Common myeloid progenitor, CD34-positive (primary cell): ENCODE measurements at regions not wholly inside any gene's neighbourhood (a gene's known extent, or its start where the extent isn't known, plus 50 kb on each side); places are given as distances from the start of the nearest gene placed in this dataset.
"Not testable (repeated sequence)": the region's sequence is repeated elsewhere in the genome, so short reads cannot be mapped to it uniquely, and the experiment has no call there.

Source experiments
- CTCF ChIA-PET: fragments of 350-600 bp; sonication (Branson Sonifier 250); formaldehyde crosslinking; loops from one replicate; lab custom pipeline; 2021; ENCODE audit warnings: antibody characterized with exemption; lab: Charles Lee
- POLR2A ChIA-PET: fragments of 350-600 bp; sonication (Branson Sonifier 250); formaldehyde crosslinking; loops from one replicate; lab custom pipeline; 2021; ENCODE audit warnings: antibody characterized with exemption; lab: Charles Lee
- DNase-seq, 3 donors: peaks; one replicate each; pipeline versions ENCODE4 v3.0.0 to v3.0.0-alpha.2; 2013
- H3K27ac ChIP-seq, 2 experiments: 1 replicate in 1 of 2; 2 replicates in 1 of 2; pipeline ENCODE4 v1.7.0; 2013; ENCODE audit warnings: inconsistent platforms in 2 of 2, low read length in 2 of 2, mild to moderate bottlenecking in 2 of 2, low read depth in 1 of 2, moderate library complexity in 1 of 2; ENCODE audit not compliant: severe bottlenecking in 2 of 2, insufficient read depth in 1 of 2, poor library complexity in 1 of 2
- H3K27me3 ChIP-seq, 5 experiments: replicated peaks in 2 of 5; 1 replicate in 3 of 5; 2 replicates in 2 of 5; pipeline versions ENCODE4 v1.6.1 to v1.7.0; 2013; ENCODE audit warnings: low read length in 4 of 5, mild to moderate bottlenecking in 2 of 5, moderate library complexity in 2 of 5, inconsistent platforms in 1 of 5; ENCODE audit not compliant: insufficient read depth in 5 of 5, control insufficient read depth in 4 of 5
- H3K36me3 ChIP-seq, 4 experiments: 1 replicate in 2 of 4; 2 replicates in 2 of 4; pipeline versions ENCODE4 v1.6.1 to v1.7.0; 2013; ENCODE audit warnings: low read length in 3 of 4, control low read depth in 1 of 4, mild to moderate bottlenecking in 1 of 4; ENCODE audit not compliant: control insufficient read depth in 4 of 4, insufficient read depth in 4 of 4
- H3K4me1 ChIP-seq, 4 experiments: 1 replicate in 3 of 4; 2 replicates in 1 of 4; pipeline versions ENCODE4 v1.6.1 to v1.7.1; 2013; ENCODE audit warnings: low read length in 3 of 4, mild to moderate bottlenecking in 3 of 4, control low read depth in 1 of 4, inconsistent platforms in 1 of 4, moderate library complexity in 1 of 4; ENCODE audit not compliant: control insufficient read depth in 4 of 4, insufficient read depth in 4 of 4; ENCODE audit errors: control extremely low read depth in 1 of 4
- H3K4me3 ChIP-seq, 7 experiments: 1 replicate in 4 of 7; 2 replicates in 3 of 7; pipeline versions ENCODE4 v1.5.1 to v1.7.0; 2013; ENCODE audit warnings: mild to moderate bottlenecking in 7 of 7, low read length in 6 of 7, moderate library complexity in 6 of 7, inconsistent platforms in 2 of 7, low read depth in 2 of 7, control low read depth in 1 of 7; ENCODE audit not compliant: insufficient read depth in 4 of 7, control insufficient read depth in 1 of 7; ENCODE audit errors: extremely low read depth in 1 of 7
- H3K9me3 ChIP-seq, 5 experiments: 1 replicate in 4 of 5; 2 replicates in 1 of 5; pipeline versions ENCODE4 v1.6.1 to v1.7.1; 2013; ENCODE audit warnings: low read length in 4 of 5, mild to moderate bottlenecking in 2 of 5, inconsistent platforms in 1 of 5, low read depth in 1 of 5, moderate library complexity in 1 of 5; ENCODE audit not compliant: control insufficient read depth in 4 of 5, insufficient read depth in 2 of 5; ENCODE audit errors: control extremely low read depth in 1 of 5
- WGBS: methylation state at CpG from one replicate; pipeline ENCODE4 v1.1.5; 2013; ENCODE audit not compliant: insufficient coverage; 5-methylcytosine and 5-hydroxymethylcytosine counted together

GRCh38 chr3:26280517-26280916 lies 342.1 kb upstream of the LRRC3B start:
- no peaks in the 10 kb centered on the region for H3K4me1 ChIP-seq
- POLR2A ChIA-PET = no interaction called here
- CTCF ChIA-PET = no interaction called here
- H3K27ac ChIP-seq = no peak overlapping the region
- 100% methylated on average over 1 of the region's 2 CpGs for whole genome bisulfite sequencing
- H3K27me3 ChIP-seq = no peaks in the 10 kb centered on the region
- peaks cover 0 to 9% (median 4%) of the 10 kb centered on the region in 5 experiments for H3K9me3 ChIP-seq
- DNase-seq = no peak
- H3K36me3 ChIP-seq = no peaks in the 10 kb centered on the region
- no peak overlapping the region for H3K4me3 ChIP-seq

- peaks cover 0 to 9% (median 4%) of the 10 kb centered on the region in 5 experiments for H3K9me3 ChIP-seq
- no peak overlapping the region for H3K27ac ChIP-seq
- WGBS = 91% methylated on average over 3 of the region's 3 CpGs
Measured at GRCh38 chr3:26281284-26281985, 341.1 kb upstream of the LRRC3B start.

DNA sequence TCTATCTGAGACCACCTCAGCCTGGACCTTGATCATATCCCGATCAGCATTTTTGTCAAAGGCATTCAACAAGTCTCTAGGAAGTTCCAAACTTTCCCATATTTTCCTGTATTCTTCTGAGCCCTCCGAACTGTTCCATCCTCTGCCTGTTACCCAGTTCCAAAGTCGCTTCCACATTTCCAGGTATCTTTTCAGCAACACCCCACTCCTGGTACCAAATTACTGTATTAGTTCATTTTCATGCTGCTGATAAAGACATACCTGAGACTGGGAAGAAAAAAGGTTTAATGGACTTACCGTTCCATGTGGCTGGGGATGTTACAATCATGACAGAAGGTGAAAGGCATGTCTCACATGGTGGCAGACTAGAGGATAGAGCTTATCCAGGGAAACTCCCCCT lies 338.1 kb upstream of the LRRC3B start:
- DNase-seq, H3K9me3 ChIP-seq, POLR2A ChIA-PET, H3K27me3 ChIP-seq, H3K27ac ChIP-seq, H3K36me3 ChIP-seq, H3K4me3 ChIP-seq, H3K4me1 ChIP-seq, CTCF ChIA-PET: not testable (repeated sequence)
- WGBS = 92% methylated on average over 4 of the region's 4 CpGs

More at GRCh38 chr3:26281284-26281985, 341.1 kb upstream of the LRRC3B start:
- DNase-seq = no peak
- H3K27me3 ChIP-seq = no peaks in the 10 kb centered on the region
- no peak overlapping the region for H3K4me3 ChIP-seq
- CTCF ChIA-PET = no interaction called here
- H3K4me1 ChIP-seq = no peaks in the 10 kb centered on the region
- no peaks in the 10 kb centered on the region for H3K36me3 ChIP-seq
- POLR2A ChIA-PET = no interaction called here

GRCh38 chr3:26291840-26292239 lies 330.7 kb upstream of the LRRC3B start:
- H3K4me3 ChIP-seq = no peak overlapping the region
- ChIA-PET CTCF (no interaction called here), POLR2A (no interaction called here)
- H3K27me3 ChIP-seq = no peaks in the 10 kb centered on the region
- DNase-seq = no peak
- H3K9me3 ChIP-seq = no peaks in the 10 kb centered on the region
- no peaks in the 10 kb centered on the region for H3K36me3 ChIP-seq
- 100% methylated on average over 1 of the region's 1 CpG for WGBS
- H3K4me1 ChIP-seq = no peaks in the 10 kb centered on the region
- H3K27ac ChIP-seq = no peak overlapping the region

DNA sequence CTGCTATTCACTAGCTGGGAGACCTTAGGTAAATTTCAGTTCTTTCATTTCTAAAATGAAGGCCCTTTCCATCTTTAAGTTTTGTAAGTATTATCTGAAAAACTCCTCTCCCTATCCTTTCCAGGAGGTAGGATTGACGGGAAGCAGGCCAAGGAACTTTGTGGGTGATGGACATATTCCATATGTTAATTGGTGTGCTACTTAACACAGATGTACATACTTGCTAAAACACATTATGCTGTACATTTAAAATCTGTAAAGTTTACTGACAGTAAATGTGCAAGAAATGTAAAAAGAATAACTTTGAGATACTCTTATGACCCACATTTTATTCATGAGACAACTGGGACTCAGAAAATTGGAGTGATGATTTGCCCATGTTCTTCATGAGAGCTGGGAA lies 329.8 kb upstream of the LRRC3B start:
- Histone ChIP-seq H3K27me3 (no peaks in the 10 kb centered on the region), H3K4me1 (no peaks in the 10 kb centered on the region), H3K27ac (no peak overlapping the region), H3K4me3 (no peak overlapping the region), H3K36me3 (no peaks in the 10 kb centered on the region), H3K9me3 (no peaks in the 10 kb centered on the region)
- ChIA-PET CTCF (no interaction called here), POLR2A (no interaction called here)
- WGBS = no CpG with 5 or more reads among the region's 1 CpG
- DNase-seq = no peak

GRCh38 chr3:26293329-26293844 lies 329.2 kb upstream of the LRRC3B start:
- Histone ChIP-seq H3K27ac (no peak overlapping the region), H3K36me3 (no peaks in the 10 kb centered on the region), H3K4me3 (no peak overlapping the region), H3K4me1 (no peaks in the 10 kb centered on the region), H3K27me3 (no peaks in the 10 kb centered on the region), H3K9me3 (no peaks in the 10 kb centered on the region)
- DNase-seq = no peak
- CTCF ChIA-PET = no interaction called here
- POLR2A ChIA-PET = no interaction called here

DNA sequence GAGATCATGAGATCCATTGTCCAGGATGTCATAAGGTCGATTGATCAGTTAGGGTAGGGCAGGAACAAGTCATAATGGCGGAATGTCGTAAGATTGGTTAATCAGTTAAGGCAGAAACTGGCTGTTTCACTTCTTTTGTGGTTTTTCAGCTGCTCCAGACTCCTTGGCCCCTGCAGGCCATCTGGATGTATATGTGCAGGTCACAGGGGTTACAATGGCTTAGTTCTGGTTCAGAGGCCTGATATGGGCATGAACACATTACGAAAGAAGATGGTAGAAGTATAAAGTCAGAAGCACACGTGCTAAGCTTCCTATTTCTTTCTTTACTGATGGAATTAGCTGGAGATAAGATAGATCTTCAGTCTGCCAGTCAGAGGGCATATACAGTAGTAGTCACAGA lies 315.4 kb upstream of the LRRC3B start:
- H3K4me3 ChIP-seq = no peak overlapping the region
- POLR2A ChIA-PET = no interaction called here
- CTCF ChIA-PET = no interaction called here
- no peaks in the 10 kb centered on the region for H3K4me1 ChIP-seq
- no peak for DNase-seq
- H3K36me3 ChIP-seq = no peaks in the 10 kb centered on the region
- 92% methylated on average over 4 of the region's 5 CpGs for WGBS
- no peaks in the 10 kb centered on the region for H3K27me3 ChIP-seq
- no peak overlapping the region for H3K27ac ChIP-seq
- no peaks in the 10 kb centered on the region for H3K9me3 ChIP-seq
